Fibroblast of the aortic adventitia (primary cell): ENCODE measurements at regions not wholly inside any gene's neighbourhood (a gene's known extent, or its start where the extent isn't known, plus 50 kb on each side); places are given as distances from the start of the nearest gene placed in this dataset.

Experiments used
- DNase-seq: peaks from one replicate; pipeline ENCODE4 v3.0.0-alpha.2; 2010; ENCODE audit warnings: low read depth
- H3K4me3 ChIP-seq: 2 replicates; pipeline ENCODE4 v1.5.1; 2011; ENCODE audit warnings: low read depth, mild to moderate bottlenecking, control low read depth, low read length, moderate library complexity
- CTCF ChIP-seq: IDR thresholded peaks from 2 replicates; pipeline ENCODE4 v1.5.1; 2011; ENCODE audit warnings: mild to moderate bottlenecking, low read length, control low read depth, inconsistent platforms; ENCODE audit not compliant: insufficient read depth

GRCh38 chr7:153397906-153398305, 638.4 kb downstream of the ACTR3B start:
- TF ChIP-seq CTCF, result no peak
- H3K4me3 ChIP-seq, result no peak overlapping the region
- no peak for DNase-seq

GRCh38 chr7:153398370-153398769, 638.8 kb downstream of the ACTR3B start:
- DNase-seq, result no peak
- TF ChIP-seq CTCF, result no peak
- no peak overlapping the region for H3K4me3 ChIP-seq

GRCh38 chr7:153398789-153399553, 639.4 kb downstream of the ACTR3B start:
- H3K4me3 ChIP-seq, result no peak overlapping the region
- TF ChIP-seq CTCF, result no peak
- DNase-seq, result no peak

- H3K4me3 ChIP-seq, result no peak overlapping the region
- TF ChIP-seq CTCF, result no peak
- no peak for DNase-seq
Measured at GRCh38 chr7:153399554-153399940, 640.0 kb downstream of the ACTR3B start.

GRCh38 chr7:153400735-153401593, 641.4 kb downstream of the ACTR3B start:
- DNase-seq, result no peak
- no peak for TF ChIP-seq CTCF
- H3K4me3 ChIP-seq, result no peak overlapping the region

- H3K4me3 ChIP-seq, result no peak overlapping the region
- TF ChIP-seq CTCF, result no peak
- no peak for DNase-seq
Measured at GRCh38 chr7:153401795-153402720, 642.5 kb downstream of the ACTR3B start.
